Stomach (tissue), 4 donors: ENCODE measurements at regions not wholly inside any gene's neighbourhood (a gene's known extent, or its start where the extent isn't known, plus 50 kb on each side); places are given as distances from the start of the nearest gene placed in this dataset.

Experiments
- EP300 ChIP-seq: sonication (generic); formaldehyde crosslinking; IDR thresholded peaks from one replicate; pipeline ENCODE4 v1.6.1; 2017; ENCODE audit warnings: antibody characterized with exemption
- POLR2A ChIP-seq, 4 donors: fragments of 450-650 bp; IDR thresholded peaks; one replicate each; pipeline ENCODE4 v1.6.1; 2016; ENCODE audit warnings: antibody characterized with exemption in 4 of 4, control low read depth in 2 of 4, mild to moderate bottlenecking in 1 of 4, moderate library complexity in 1 of 4
- POLR2AphosphoS5 ChIP-seq, 3 donors: sonication (generic); formaldehyde crosslinking; IDR thresholded peaks; one replicate each; pipeline ENCODE4 v1.6.1; 2016; ENCODE audit warnings: antibody characterized with exemption in 3 of 3
- TF ChIP-seq, protein P1 (sequence below), 7 experiments: fragments of 450-650 bp in 4 of 7; fragments of 200-600 bp in 3 of 7; sonication (generic) in 3 of 7; IDR thresholded peaks; one replicate each; pipeline ENCODE4 v1.5.1; 2016 to 2019; ENCODE audit warnings: antibody characterized with exemption in 7 of 7, control low read depth in 2 of 7, mild to moderate bottlenecking in 1 of 7

- TF ChIP-seq, protein P1, sequence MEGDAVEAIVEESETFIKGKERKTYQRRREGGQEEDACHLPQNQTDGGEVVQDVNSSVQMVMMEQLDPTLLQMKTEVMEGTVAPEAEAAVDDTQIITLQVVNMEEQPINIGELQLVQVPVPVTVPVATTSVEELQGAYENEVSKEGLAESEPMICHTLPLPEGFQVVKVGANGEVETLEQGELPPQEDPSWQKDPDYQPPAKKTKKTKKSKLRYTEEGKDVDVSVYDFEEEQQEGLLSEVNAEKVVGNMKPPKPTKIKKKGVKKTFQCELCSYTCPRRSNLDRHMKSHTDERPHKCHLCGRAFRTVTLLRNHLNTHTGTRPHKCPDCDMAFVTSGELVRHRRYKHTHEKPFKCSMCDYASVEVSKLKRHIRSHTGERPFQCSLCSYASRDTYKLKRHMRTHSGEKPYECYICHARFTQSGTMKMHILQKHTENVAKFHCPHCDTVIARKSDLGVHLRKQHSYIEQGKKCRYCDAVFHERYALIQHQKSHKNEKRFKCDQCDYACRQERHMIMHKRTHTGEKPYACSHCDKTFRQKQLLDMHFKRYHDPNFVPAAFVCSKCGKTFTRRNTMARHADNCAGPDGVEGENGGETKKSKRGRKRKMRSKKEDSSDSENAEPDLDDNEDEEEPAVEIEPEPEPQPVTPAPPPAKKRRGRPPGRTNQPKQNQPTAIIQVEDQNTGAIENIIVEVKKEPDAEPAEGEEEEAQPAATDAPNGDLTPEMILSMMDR (IDR thresholded peaks at IDR 0.05) = no peak
- TF ChIP-seq EP300 = no peak
- no peak for TF ChIP-seq POLR2A (IDR thresholded peaks at IDR 0.05)
- no peak for TF ChIP-seq POLR2AphosphoS5 (IDR thresholded peaks at IDR 0.05)
Measured at GRCh38 chr3:178300441-178300959, 235.7 kb upstream of the KCNMB2 start.
